Stimulated activated CD8-positive, alpha-beta memory T cell treated with anti-CD3 and anti-CD28 coated beads, Interleukin-4, amount 100 ng/mL, for 1 hour (primary cell): ENCODE measurements at regions not wholly inside any gene's neighbourhood (a gene's known extent, or its start where the extent isn't known, plus 50 kb on each side); places are given as distances from the start of the nearest gene placed in this dataset.

Source experiments
- DNase-seq, 2 donors: peaks; one replicate each; pipeline ENCODE4 v3.0.0-alpha.2; 2020; ENCODE audit warnings: low read depth in 2 of 2, low spot score in 1 of 2

DNA sequence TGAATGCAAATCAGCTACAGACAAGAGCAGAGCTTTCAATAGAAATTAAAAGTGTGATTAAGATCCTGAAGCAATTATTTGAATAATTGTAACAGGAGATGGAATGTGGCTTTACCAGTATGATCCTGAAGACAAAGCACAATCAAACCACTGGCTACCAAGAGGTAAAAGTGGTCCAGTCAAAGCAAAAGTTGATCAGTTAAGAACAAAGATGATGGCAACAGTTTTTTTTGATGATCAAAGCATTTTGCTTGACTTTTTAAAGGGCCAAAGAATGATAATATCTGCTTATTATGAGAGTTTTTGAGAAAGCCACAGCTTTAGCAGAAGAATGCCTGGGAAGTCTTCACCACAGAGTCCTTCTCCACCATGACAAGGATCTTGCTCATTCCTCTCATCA, 409.2 kb downstream of the CSNK1G3 start:
- DNase-seq = no peak

DNA sequence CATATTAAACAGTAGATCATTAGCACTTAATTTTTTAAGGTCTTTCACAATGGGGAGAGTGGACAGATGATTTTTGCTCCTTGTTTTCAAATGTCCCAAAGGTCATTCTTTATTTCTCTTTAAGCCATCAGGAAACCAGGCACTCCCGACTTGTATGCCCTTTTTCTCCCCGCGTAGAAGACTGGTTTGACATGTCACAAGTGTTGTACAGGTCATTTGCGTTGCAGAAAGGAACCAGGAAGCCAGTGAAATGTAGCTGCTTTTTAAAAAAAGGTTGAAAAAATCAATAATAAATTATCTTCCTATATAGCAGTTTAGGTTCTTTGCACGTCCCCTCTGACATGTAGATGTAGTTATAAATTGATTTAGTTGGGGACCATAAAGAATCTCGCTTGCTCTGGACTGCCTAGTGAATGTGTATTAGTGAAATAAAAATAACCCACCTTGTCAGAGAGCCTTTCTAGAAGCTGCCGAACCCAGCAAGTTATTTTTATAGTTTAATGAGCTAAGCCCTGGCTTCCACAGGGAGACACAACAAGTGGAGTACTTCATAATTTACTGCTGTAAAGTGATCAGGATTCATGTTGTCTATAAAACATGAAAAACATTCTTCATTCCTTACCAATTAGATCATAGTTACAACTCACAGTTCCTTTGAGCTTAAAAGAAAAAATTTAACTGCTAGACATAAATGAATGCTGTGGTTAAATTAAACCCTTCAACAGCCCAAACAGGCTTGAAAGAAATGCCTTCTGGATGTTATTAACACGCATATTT, 404.6 kb downstream of the CSNK1G3 start:
- no peak for DNase-seq

DNA sequence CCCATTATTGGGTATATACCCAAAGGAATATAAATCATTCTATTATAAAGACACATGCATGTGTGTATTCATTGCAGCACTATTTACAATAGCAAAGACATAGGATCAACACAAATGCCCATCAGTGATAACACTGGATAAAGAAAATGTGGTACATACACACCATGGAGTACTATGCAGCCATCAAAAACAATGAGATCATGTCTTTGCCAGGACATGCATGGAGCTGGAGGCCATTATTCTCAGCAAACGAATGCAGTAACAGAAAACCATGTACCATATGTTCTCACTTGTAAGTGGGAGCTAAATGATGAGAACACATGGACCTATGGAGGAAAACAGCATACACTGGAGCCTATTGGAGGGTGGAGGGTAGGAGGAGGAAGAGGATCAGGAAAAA, 402.4 kb downstream of the CSNK1G3 start:
- no peak for DNase-seq

DNA sequence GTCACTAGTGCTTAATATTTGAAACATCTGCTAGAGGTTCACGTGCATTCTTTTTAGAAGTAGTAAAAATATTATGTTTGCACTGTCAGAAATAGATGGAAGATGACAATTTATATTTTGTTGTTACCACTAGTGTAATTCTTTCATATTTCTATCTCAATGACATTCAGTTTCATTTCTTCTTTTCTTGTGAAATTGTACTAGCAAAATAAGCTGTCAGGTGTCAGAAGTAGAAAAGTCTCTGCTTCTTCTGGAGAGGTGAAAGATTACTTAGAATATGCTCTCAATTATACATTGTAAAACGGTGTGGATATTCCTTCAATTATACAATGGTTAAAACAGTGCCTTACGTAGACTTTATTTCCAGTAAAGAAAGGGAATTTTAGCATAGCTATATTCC, 395.4 kb downstream of the CSNK1G3 start:
- no peak for DNase-seq

DNA sequence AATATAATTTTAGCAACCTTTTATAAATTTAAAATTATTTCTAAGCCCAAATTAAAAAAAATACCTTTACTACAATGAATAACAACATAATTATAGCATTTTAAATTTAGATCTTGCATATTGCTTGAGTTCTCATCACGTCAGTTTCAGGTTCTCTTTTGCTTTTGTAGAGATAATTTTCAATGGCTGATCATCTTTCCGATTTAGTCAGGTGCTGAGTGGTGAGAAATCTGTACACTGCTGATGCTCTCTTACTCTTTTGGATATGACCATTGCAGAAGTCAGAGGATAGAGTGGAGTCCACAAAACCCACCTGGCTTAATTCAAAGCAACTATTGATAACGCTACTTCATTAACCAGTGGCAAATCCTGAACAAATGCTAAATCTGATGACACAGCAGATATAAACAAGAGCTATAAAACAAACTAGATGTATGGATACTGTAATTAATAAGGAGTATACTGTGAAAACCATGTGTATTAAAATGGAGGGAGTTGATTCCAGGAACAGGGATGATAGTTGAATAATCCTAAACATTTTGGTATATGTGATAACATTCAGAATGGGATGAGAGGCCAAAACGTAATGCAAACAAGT, 394.8 kb downstream of the CSNK1G3 start:
- no peak for DNase-seq

DNA sequence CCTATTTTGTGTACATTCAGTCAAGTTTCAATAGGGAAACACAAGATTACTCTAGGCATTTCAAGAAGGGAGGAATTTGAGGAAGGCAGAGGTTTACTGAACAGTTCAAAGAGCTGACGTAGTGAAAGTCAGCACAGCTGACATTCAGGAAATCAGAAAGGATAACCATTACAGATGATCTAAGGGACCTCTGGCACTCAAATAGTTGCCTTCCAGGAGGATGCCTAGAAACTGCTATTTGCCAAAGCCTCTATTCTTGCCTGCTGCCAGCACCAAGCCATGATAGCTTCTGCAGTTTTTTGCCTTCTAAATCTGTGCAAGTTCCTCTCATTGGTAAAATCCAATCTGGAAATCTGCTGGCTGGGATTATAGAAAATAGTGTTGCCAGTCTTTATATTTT, 373.1 kb downstream of the CSNK1G3 start:
- no peak for DNase-seq

DNA sequence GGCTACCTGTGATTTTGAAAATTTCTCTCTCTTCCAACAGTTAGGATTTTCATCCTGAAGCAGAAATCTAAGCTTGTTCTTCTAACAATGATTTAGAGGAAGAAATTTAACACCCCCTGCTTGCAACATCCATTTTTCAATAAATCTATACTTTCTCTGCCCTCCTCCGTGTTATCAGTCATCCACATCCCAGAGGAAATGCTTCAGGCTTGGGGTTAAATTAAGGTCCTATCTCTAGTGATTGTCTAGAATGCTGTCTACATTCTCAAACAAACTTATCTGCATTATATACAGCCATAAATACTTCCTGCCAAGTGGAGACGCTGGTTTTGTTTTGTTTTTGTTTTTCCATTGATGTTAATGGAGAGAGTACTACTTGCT, 371.0 kb downstream of the CSNK1G3 start:
- DNase-seq = no peak

DNA sequence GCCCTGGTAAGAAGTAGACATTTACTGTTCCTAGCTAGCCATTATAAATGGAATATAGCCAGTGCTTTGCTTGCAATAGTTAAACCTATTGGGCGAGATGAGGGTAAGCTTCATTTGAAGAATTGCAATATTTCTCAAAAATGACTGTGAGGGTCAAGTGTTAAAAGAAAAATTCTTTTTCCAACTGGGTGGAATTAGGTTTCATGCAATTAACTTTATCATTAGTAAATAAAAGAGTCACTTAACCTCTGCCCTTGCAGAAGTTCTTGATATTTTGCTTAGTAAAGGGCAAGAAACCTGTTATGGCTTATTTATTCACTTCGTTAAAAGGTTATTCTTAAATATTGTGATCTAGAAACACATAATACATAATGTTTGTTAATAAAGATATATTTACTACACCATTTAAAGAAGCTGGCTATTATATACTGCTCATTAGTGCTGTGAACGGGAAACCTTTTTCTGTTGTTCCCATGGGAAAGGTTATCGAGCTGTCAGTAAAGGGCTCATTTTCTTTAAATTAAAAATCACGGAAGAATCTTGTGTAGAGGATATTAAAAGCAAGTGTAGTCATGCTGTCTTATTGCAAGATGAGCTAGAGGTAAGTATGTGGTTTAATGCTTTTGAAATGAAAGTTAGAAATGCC, 370.5 kb downstream of the CSNK1G3 start:
- DNase-seq = no peak

DNA sequence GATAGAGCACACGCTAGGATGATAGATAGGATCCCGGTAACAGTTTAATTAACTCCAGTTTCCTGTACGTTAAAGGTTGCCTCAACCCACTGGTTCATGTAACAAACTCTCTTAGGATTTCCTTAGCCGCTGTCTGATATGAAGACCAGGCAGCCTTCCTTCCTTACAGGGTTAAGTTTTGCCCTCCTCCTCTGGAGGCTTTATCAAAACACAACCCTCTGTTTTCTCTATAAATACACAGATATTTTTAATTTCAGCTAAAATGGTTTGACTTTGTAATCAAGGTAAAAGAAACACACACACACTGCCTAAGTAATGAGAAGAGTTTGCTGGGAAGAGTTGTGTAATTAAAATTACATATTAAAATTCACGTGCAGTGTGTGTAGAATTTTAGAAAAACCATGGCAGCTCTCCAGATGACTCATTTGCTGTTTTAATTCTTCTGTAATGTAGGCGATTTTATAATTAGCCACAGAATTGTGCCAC, 369.8 kb downstream of the CSNK1G3 start:
- DNase-seq = no peak

DNA sequence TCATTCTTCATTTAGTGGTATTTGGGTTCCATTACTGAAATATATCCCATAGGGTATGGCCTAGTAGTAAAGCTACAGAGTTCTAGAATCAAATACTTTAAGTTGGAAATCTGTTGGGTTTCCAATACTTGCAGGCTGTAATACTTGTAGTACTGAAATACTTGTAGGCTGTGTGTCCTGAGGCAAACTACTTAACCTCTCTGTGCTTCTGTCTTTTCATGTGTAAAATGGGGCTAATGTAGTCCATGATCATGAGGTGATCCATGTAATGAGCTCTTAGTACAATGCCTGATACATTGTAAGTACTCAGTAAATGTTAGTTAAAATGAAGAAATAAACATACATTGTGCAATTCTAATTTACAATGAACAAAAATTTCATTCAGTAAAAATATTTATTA, 368.9 kb downstream of the CSNK1G3 start:
- DNase-seq = no peak

DNA sequence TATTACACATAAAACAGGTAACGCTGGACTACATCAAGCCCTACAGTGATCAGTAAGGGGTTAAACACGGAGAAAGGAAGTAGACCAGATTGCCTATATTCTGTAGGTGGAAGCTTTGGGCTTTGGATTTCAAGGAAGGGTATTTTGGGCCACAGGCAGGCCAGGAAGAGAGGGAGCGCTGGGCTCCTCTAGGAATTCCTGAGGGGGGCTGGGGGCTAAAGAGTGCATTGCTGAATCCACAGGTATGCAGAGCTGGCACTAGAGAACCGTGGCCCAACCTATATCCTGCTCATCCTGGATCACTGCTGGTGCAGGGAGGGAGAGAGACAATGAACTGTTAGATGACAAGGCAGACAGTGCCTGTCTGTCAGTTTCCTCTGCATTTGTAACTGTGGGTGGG, 367.1 kb downstream of the CSNK1G3 start:
- no peak for DNase-seq

DNA sequence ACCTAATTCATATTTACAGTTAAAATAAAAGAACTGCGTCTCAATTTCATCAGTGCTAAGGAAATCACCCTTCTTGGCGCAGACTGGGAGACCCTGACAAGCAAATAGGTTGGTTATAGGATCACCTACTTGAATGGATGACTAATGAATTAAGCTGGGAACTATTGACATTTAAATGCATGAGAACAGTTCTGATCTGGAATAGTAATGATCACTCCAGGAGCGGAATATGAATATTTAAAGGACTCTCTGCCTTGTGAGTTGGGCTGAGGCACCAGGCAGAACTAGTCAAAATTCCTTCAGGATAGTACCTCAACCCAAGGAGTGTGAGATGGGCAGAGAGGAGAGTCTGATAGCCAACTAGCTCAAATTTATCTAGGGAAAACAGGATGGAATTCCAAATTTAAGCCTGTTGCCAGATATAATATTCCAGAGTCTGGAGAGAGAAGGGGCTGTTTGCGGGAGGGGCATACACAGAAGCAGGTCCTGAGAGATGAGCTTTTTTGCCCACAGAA, 364.4 kb downstream of the CSNK1G3 start:
- no peak for DNase-seq

DNA sequence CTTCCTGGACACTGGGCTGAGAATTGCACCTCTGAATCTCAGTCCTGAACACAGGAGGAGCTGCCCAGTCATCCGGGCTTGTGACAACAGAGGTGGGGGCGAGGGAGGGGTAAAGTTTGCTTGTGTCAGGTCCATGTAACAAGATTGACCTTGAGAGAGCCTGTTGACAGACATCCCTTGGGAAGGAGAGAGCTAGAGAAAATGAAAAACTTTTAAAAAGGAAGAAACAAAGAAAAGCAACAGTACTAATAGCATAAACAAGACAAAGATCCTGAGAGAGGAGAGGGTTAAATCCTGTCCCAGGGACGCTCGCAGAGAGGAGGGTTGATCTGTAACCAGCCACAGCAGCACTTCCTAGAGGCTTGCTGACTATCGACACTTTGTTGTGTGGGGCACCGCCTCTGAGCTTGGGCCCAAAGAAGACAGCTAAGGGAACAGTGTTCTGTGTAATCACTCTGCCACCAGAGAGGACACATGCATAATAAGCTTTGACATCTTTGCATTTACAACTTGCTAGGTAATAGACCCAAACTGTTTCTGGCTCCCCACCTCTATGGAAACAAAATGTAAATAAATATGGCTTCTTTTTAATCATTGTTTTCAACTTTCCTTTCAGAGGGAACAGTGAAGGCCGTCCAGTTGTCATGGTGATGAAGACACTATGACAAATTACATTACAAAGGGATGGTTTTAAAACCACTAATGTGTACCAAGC, 363.7 kb downstream of the CSNK1G3 start:
- no peak for DNase-seq

DNA sequence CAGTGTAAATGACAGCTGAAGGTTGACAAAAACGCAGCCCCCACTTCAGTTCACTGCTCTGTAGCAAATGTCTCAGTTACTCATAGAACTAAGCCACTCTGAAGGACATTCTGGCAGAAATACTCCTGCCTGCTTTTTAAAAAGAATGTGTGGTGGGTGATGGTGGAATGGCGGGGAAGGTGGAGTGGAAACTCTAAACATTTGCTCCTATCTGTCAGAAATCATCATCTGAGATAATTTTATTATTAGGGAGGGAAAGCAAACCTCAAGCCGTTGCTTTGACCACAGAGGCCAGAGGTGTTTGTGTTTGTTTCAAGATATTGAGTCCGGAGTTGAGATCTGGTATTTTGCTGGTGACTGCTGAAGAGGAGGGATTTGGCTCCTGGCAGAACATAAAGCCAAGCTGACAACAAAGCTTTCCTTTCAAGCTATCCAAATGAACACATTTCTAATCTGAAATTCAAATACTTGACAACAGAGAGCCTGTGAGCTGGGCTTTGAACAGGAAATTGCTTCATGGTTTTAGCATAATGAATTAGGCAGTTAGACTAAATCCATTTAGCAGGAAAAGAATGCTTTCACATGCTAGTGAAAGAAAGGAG, 362.7 kb downstream of the CSNK1G3 start:
- DNase-seq = no peak

DNA sequence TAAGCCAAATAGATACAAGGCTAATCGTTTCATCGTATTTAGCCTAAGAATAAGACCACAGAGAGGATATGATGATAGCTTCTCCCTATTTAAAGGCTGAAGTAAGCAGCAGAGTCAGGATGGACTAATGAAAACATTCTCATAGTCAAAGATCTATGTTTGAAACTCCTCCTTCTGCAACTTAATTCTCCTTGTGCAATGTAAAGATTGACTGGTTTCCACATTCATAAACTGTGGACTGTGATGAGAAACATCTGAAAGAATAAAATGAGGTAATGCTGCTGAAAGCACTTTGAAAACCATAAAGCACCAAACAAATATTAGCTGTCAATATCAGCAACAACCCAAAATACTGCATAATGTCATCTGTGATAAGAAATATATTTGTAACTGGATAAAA, 361.9 kb downstream of the CSNK1G3 start:
- DNase-seq = no peak

DNA sequence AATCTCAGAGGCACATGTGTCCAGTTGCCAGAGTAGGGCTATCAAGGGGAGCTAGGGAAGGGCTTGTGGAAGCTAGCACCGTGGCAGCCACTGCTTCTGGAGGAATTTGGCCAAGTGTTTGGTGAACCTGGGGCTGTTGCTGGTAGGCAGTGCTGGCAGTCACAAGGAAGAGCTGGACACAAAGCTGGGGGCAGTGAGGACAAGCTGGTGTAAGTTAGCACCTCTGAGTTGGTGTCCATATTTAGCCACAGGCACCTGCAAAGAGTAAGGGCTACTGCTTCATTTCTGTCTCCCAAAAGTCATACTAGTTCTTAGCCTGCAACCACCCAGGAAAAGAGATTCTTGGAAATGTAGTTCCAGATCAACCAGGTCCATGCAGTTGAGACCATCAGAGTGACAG, 359.4 kb downstream of the CSNK1G3 start:
- no peak for DNase-seq

DNA sequence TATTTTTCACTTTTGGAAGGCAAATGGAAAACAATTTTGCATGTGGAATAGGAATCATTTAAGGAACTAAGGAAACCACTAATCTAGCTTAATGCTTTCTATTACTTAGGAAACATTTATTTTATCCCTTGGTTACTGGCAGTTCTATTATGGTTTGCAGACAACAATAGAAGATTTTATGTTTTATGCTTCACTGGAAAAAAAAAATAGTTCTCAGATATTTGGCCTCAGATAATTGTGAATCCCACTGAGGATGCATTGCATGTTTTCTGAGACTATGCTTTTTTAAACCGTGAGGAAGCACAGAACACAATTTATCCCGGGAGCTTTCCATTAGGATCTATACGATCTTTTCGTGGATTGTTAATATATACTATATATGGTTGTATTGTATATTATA, 356.9 kb downstream of the CSNK1G3 start:
- no peak for DNase-seq

DNA sequence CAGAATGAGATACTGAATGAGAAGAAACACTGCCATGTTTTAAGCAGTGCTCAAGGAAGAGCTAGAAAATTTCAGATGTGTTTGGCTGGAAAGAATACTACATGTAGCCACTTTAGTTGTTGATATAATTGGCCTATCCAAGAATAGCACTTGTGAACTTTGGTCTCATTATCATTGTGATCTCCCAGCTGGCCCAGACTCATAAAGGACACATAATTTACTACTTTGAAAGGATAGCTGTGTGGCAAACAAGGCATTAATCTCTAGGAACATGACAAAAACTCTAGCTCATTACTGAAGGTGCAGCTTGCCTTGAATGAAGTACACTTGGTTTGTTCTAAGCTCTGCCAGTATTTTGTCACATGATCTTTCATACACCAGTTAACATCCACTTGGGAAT, 356.3 kb downstream of the CSNK1G3 start:
- DNase-seq = no peak

DNA sequence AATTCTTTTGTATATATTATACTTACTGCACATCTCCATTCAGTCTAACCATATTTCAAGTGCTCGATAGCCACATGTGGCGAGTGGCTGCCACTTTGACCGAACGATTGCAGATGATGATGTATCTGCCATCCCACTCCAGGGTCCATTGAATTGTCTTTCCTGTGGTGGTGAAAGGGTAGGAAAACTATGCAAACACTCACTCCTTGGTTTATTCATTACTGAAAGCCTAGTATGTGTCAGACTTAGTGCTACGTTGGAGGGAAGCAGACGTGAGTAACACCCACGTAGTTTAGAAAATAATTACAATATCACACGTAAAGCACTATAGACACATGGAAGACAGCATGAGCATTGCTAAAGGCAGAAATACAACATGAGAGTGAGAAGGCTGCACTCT, 353.7 kb downstream of the CSNK1G3 start:
- no peak for DNase-seq

DNA sequence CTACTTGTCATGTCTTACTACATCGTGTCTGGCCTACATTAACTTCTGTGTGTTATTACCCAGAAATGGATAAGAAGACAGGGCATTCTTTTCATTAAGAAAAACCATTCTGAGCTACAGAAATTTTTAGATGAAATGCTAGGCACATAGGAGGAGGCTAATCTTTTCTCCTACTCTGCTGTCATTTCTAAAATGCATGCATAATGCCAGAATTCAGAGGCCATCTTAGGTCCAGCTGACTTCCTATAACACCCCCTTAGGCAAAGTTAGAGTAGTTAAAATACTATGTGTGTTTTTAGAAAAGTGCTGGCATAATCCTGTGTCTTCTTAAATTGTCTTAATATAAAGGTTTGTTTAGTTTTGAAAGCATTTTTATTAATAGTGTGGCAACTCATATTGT, 352.6 kb downstream of the CSNK1G3 start:
- DNase-seq = no peak

DNA sequence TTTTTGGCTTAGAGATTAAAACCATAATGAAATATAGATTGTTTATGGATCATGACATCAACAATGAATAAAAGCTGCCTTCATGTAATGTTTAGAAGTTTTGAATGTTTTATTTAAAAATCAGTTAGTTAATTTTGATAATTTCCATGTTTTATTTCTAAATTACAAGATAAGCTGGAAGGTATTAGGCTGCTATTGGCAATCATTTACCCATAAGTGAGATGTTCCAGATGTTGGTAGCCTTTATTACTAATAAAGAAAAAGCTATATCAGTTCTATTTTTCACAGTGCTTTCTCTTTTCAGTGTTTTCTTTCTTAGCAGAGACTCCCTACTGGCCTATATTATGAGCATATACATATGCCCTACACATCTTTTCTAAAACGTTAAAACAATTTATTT, 347.0 kb downstream of the CSNK1G3 start:
- DNase-seq = no peak
